Body of pancreas (tissue), 4 donors: ENCODE measurements at regions not wholly inside any gene's neighbourhood (a gene's known extent, or its start where the extent isn't known, plus 50 kb on each side); places are given as distances from the start of the nearest gene placed in this dataset.

Experiments used
- ATAC-seq: fragments of 150-250 bp; one replicate; pipeline ENCODE4 v1.9.1; 2016
- DNase-seq, 4 donors: peaks; one replicate each; pipeline ENCODE4 v3.0.0-alpha.2; 2019
- H3K27ac ChIP-seq, 4 donors: fragments of 200-600 bp; sonication (generic); 1 replicate in 3 of 4; 2 replicates in 1 of 4; pipeline versions ENCODE4 v1.5.1 to v1.6.1; 2016 to 2019; ENCODE audit warnings: mild to moderate bottlenecking in 1 of 4, mixed read lengths in 1 of 4, moderate library complexity in 1 of 4
- H3K27me3 ChIP-seq, 2 donors: fragments of 200-600 bp; sonication (generic); one replicate each; pipeline ENCODE4 v1.6.0; 2016; ENCODE audit warnings: mild to moderate bottlenecking in 1 of 2
- H3K36me3 ChIP-seq, 2 donors: fragments of 200-600 bp; sonication (generic); replicated peaks in 1 of 2; 2 replicates each; pipeline ENCODE4 v1.5.1; 2016; ENCODE audit warnings: low read depth in 2 of 2; ENCODE audit not compliant: insufficient read depth in 1 of 2
- H3K4me1 ChIP-seq: fragments of 200-600 bp; sonication (generic); one replicate; pipeline ENCODE4 v1.6.0; 2016
- H3K4me3 ChIP-seq, 2 donors: fragments of 200-600 bp; sonication (generic); 1 replicate in 1 of 2; 2 replicates in 1 of 2; pipeline ENCODE4 v1.5.1; 2016 to 2019
- H3K9me3 ChIP-seq, 3 donors: fragments of 200-600 bp; sonication (generic); 1 replicate in 2 of 3; 2 replicates in 1 of 3; pipeline ENCODE4 v1.5.1; 2016
- CTCF ChIP-seq, 7 experiments: fragments of 450-650 bp in 4 of 7; fragments of 200-600 bp in 3 of 7; sonication (generic) in 3 of 7; IDR thresholded peaks; one replicate each; pipeline ENCODE4 v1.5.1; 2016 to 2019; ENCODE audit warnings: antibody characterized with exemption in 7 of 7
- POLR2A ChIP-seq, 3 donors: fragments of 450-650 bp; IDR thresholded peaks; one replicate each; pipeline ENCODE4 v1.6.1; 2016; ENCODE audit warnings: antibody characterized with exemption in 3 of 3, mild to moderate bottlenecking in 2 of 3
- WGBS, 2 donors: methylation state at CpG; one replicate each; pipeline ENCODE4 v1.1.5; 2017; 5-methylcytosine and 5-hydroxymethylcytosine counted together
- intact Hi-C: fragments of 100-400 bp; cut with DNase I; formaldehyde crosslinking; loops from one replicate; pipeline ENCODE4 v1.15.1; 2023

- Histone ChIP-seq H3K9me3 (no peaks in the 10 kb centered on the region), H3K27ac (no peak overlapping the region), H3K27me3 (no peaks in the 10 kb centered on the region), H3K4me3 (no peak overlapping the region), H3K4me1 (no peaks in the 10 kb centered on the region), H3K36me3 (no peaks in the 10 kb centered on the region)
- WGBS, 2 donors, result 51 to 62% methylated on average over 2 of the region's 2 CpGs
- ATAC-seq (no peak), DNase-seq (no peak)
- intact Hi-C loops, result no loop called here
- TF ChIP-seq POLR2A (IDR thresholded peaks at IDR 0.05) (no peak), CTCF (IDR thresholded peaks at IDR 0.05) (no peak)
These were observed 347.9 kb upstream of the EYS start for GRCh38 chr6:66054967-66055366.

- DNase-seq, result no peak
- H3K4me1 ChIP-seq, result no peaks in the 10 kb centered on the region
- H3K27ac ChIP-seq, result no peak overlapping the region
- H3K27me3 ChIP-seq, result no peaks in the 10 kb centered on the region
- no peaks in the 10 kb centered on the region for H3K9me3 ChIP-seq
- TF ChIP-seq POLR2A (IDR thresholded peaks at IDR 0.05) (no peak), CTCF (IDR thresholded peaks at IDR 0.05) (no peak)
- ATAC-seq, result no peak
- H3K36me3 ChIP-seq, result no peaks in the 10 kb centered on the region
- H3K4me3 ChIP-seq, result no peak overlapping the region
- 51 to 58% methylated on average over 5 of the region's 5 CpGs for WGBS, 2 donors
- intact Hi-C loops, result no loop called here
These were observed 344.8 kb upstream of the EYS start for GRCh38 chr6:66051812-66052211.

- Histone ChIP-seq H3K4me1 (no peaks in the 10 kb centered on the region), H3K4me3 (no peak overlapping the region), H3K27me3 (no peaks in the 10 kb centered on the region), H3K36me3 (no peaks in the 10 kb centered on the region), H3K9me3 (no peaks in the 10 kb centered on the region), H3K27ac (no peak overlapping the region)
- intact Hi-C loops, result no loop called here
- no peak for DNase-seq
- no peak for ATAC-seq
- TF ChIP-seq CTCF (IDR thresholded peaks at IDR 0.05), result no peak
- TF ChIP-seq POLR2A (IDR thresholded peaks at IDR 0.05), result no peak
- 51 to 68% methylated on average over 3 of the region's 3 CpGs for WGBS, 2 donors
These were observed 341.9 kb upstream of the EYS start for GRCh38 chr6:66048684-66049474.

- Histone ChIP-seq H3K4me3 (no peak overlapping the region), H3K4me1 (no peaks in the 10 kb centered on the region), H3K36me3 (no peaks in the 10 kb centered on the region), H3K27me3 (no peaks in the 10 kb centered on the region), H3K27ac (no peak overlapping the region), H3K9me3 (no peaks in the 10 kb centered on the region)
- WGBS, 2 donors, result 40 to 41% methylated on average over 1 of the region's 1 CpG
- TF ChIP-seq POLR2A (IDR thresholded peaks at IDR 0.05) (no peak), CTCF (IDR thresholded peaks at IDR 0.05) (no peak)
- intact Hi-C loops, result no loop called here
- DNase-seq (no peak), ATAC-seq (no peak)
These were observed 325.6 kb upstream of the EYS start for GRCh38 chr6:66032626-66033025.

GRCh38 chr6:66029391-66029790, 322.4 kb upstream of the EYS start:
- Histone ChIP-seq H3K27ac (no peak overlapping the region), H3K27me3 (no peaks in the 10 kb centered on the region), H3K36me3 (no peaks in the 10 kb centered on the region), H3K9me3 (no peaks in the 10 kb centered on the region), H3K4me3 (no peak overlapping the region), H3K4me1 (no peaks in the 10 kb centered on the region)
- intact Hi-C loops, result no loop called here
- no peak for DNase-seq
- no peak for TF ChIP-seq CTCF (IDR thresholded peaks at IDR 0.05)
- no peak for TF ChIP-seq POLR2A (IDR thresholded peaks at IDR 0.05)
- no peak for ATAC-seq
